Keratinocyte (primary cell): ENCODE measurements at regions not wholly inside any gene's neighbourhood (a gene's known extent, or its start where the extent isn't known, plus 50 kb on each side); places are given as distances from the start of the nearest gene placed in this dataset.

ENCODE experiments used
- CTCF ChIP-seq, 3 experiments: IDR thresholded peaks in 1 of 3; conservative IDR thresholded peaks in 1 of 3; optimal IDR thresholded peaks in 1 of 3; 2 replicates in 2 of 3; 3 replicates in 1 of 3; pipeline versions ENCODE3 to v1.5.1; 2011; ENCODE audit warnings: low read length in 3 of 3, mild to moderate bottlenecking in 3 of 3, moderate library complexity in 2 of 3, control low read depth in 1 of 3, inconsistent platforms in 1 of 3; ENCODE audit not compliant: insufficient read depth in 2 of 3; ENCODE audit errors: extremely low read depth in 1 of 3
- EZH2 ChIP-seq: IDR thresholded peaks from one replicate; pipeline ENCODE4 v1.6.1; 2012; ENCODE audit warnings: inconsistent platforms, mild to moderate bottlenecking, low read length, moderate library complexity

GRCh38 chr4:34328939-34329338 lies 1915.4 kb downstream of the ARAP2 start:
- TF ChIP-seq CTCF (optimal IDR thresholded peaks at IDR 0.05 in 1 of 3, IDR thresholded peaks at IDR 0.05 in 1 of 3, conservative IDR thresholded peaks at IDR 0.05 in 1 of 3; ENCODE audit: extremely low read depth in 1 of 3, insufficient read depth in 2 of 3, low read length in 3 of 3): no peak
- TF ChIP-seq EZH2: no peak
